Dendritic cell treated with granulocyte-macrophage colony-stimulating factor and Interleukin-4, amounts not matched to agents 40 ng/mL and 50 ng/mL, for 4 days (primary cell): ENCODE measurements at regions not wholly inside any gene's neighbourhood (a gene's known extent, or its start where the extent isn't known, plus 50 kb on each side); places are given as distances from the start of the nearest gene placed in this dataset.

Experiments used
- H3K27ac Mint-ChIP-seq: one replicate; pipeline ENCODE4 v1.8.0; 2022; ENCODE audit warnings: mild to moderate bottlenecking, mixed read lengths
- H3K27me3 Mint-ChIP-seq: one replicate; pipeline ENCODE4 v1.8.0; 2022; ENCODE audit warnings: mild to moderate bottlenecking, mixed read lengths
- H3K36me3 Mint-ChIP-seq: one replicate; pipeline ENCODE4 v1.8.0; 2022; ENCODE audit warnings: low read depth, mixed read lengths
- H3K4me1 Mint-ChIP-seq: one replicate; pipeline ENCODE4 v1.8.0; 2022; ENCODE audit warnings: low read depth, mixed read lengths
- H3K4me3 Mint-ChIP-seq: one replicate; pipeline ENCODE4 v1.8.0; 2022; ENCODE audit warnings: mild to moderate bottlenecking, moderate library complexity, mixed read lengths
- H3K9me3 Mint-ChIP-seq: one replicate; pipeline ENCODE4 v1.8.0; 2022; ENCODE audit warnings: mixed read lengths
- intact Hi-C: fragments of 100-400 bp; cut with micrococcal nuclease; formaldehyde crosslinking; loops from one replicate; pipeline ENCODE4 v1.15.0; 2022

- intact Hi-C loops = no loop called here
- Mint-ChIP-seq H3K4me1 (peaks cover 54% of the 10 kb centered on the region), H3K27ac (no peak overlapping the region)
These were observed 104.5 kb upstream of the MKLN1 start for GRCh38 chr7:131223151-131223550.

GRCh38 chr7:131224996-131225395 lies 102.7 kb upstream of the MKLN1 start:
- Mint-ChIP-seq H3K4me3 (no peak overlapping the region), H3K4me1 (peaks cover 36% of the 10 kb centered on the region), H3K27ac (no peak overlapping the region), H3K36me3 (no peaks in the 10 kb centered on the region), H3K9me3 (no peaks in the 10 kb centered on the region), H3K27me3 (peaks cover 5% of the 10 kb centered on the region)
- intact Hi-C loops = no loop called here

More at GRCh38 chr7:131223151-131223550, 104.5 kb upstream of the MKLN1 start:
- Mint-ChIP-seq H3K4me3 (no peak overlapping the region), H3K9me3 (no peaks in the 10 kb centered on the region), H3K36me3 (no peaks in the 10 kb centered on the region), H3K27me3 (peaks cover 5% of the 10 kb centered on the region)

- Mint-ChIP-seq H3K9me3 (no peaks in the 10 kb centered on the region), H3K4me3 (peak overlapping the region; percentile 21), H3K36me3 (no peaks in the 10 kb centered on the region), H3K4me1 (peaks cover 30% of the 10 kb centered on the region), H3K27me3 (peaks cover 5% of the 10 kb centered on the region), H3K27ac (peak overlapping the region; percentile 93)
- intact Hi-C loops = no loop called here
These were observed 101.8 kb upstream of the MKLN1 start for GRCh38 chr7:131225619-131226513.

- Mint-ChIP-seq H3K9me3 (no peaks in the 10 kb centered on the region), H3K27me3 (peaks cover 5% of the 10 kb centered on the region), H3K4me1 (peaks cover 35% of the 10 kb centered on the region), H3K4me3 (no peak overlapping the region), H3K27ac (peak overlapping the region; percentile 93), H3K36me3 (no peaks in the 10 kb centered on the region)
- intact Hi-C loops = no loop called here
These were observed 101.2 kb upstream of the MKLN1 start for GRCh38 chr7:131226514-131226865.

- H3K9me3 Mint-ChIP-seq = no peaks in the 10 kb centered on the region
- intact Hi-C loops = loop anchor here (10.0 kb wide), 1 partner anchor 93 kb away; the partner anchor contains the start of gene MKLN1
- H3K4me1 Mint-ChIP-seq = peaks cover 40% of the 10 kb centered on the region
- H3K27me3 Mint-ChIP-seq = peaks cover 3% of the 10 kb centered on the region
- peak overlapping the region; percentile 72 for H3K4me3 Mint-ChIP-seq
- no peaks in the 10 kb centered on the region for H3K36me3 Mint-ChIP-seq
- H3K27ac Mint-ChIP-seq = peak overlapping the region; percentile 90
These were observed 96.1 kb upstream of the MKLN1 start for GRCh38 chr7:131231381-131232220.

GRCh38 chr7:131232768-131233167 lies 94.9 kb upstream of the MKLN1 start:
- H3K27ac Mint-ChIP-seq = no peak overlapping the region
- no peaks in the 10 kb centered on the region for H3K36me3 Mint-ChIP-seq
- H3K9me3 Mint-ChIP-seq = no peaks in the 10 kb centered on the region
- peaks cover 3% of the 10 kb centered on the region for H3K27me3 Mint-ChIP-seq
- no peak overlapping the region for H3K4me3 Mint-ChIP-seq
- H3K4me1 Mint-ChIP-seq = peaks cover 39% of the 10 kb centered on the region
- intact Hi-C loops = loop anchor here (10.0 kb wide), 1 partner anchor 92 kb away; the partner anchor contains the start of gene MKLN1

- Mint-ChIP-seq H3K27ac (no peak overlapping the region), H3K4me3 (no peak overlapping the region), H3K27me3 (no peaks in the 10 kb centered on the region), H3K4me1 (peaks cover 43% of the 10 kb centered on the region), H3K9me3 (no peaks in the 10 kb centered on the region), H3K36me3 (no peaks in the 10 kb centered on the region)
- intact Hi-C loops = loop anchor here (10.0 kb wide), 1 partner anchor 92 kb away; the partner anchor contains the start of gene MKLN1
These were observed 94.5 kb upstream of the MKLN1 start for GRCh38 chr7:131233193-131233592.

- peak overlapping the region; percentile 33 for H3K27ac Mint-ChIP-seq
- H3K36me3 Mint-ChIP-seq = no peaks in the 10 kb centered on the region
- peaks cover 50% of the 10 kb centered on the region for H3K4me1 Mint-ChIP-seq
- no peaks in the 10 kb centered on the region for H3K27me3 Mint-ChIP-seq
- no peak overlapping the region for H3K4me3 Mint-ChIP-seq
- intact Hi-C loops = loop anchor here (10.0 kb wide), 1 partner anchor 90 kb away; the partner anchor contains the start of gene MKLN1
- no peaks in the 10 kb centered on the region for H3K9me3 Mint-ChIP-seq
These were observed 92.8 kb upstream of the MKLN1 start for GRCh38 chr7:131234719-131235488.

GRCh38 chr7:131235489-131236317 lies 92.0 kb upstream of the MKLN1 start:
- Mint-ChIP-seq H3K27me3 (no peaks in the 10 kb centered on the region), H3K27ac (peak overlapping the region; percentile 33), H3K4me3 (no peak overlapping the region), H3K9me3 (no peaks in the 10 kb centered on the region), H3K4me1 (peaks cover 50% of the 10 kb centered on the region), H3K36me3 (no peaks in the 10 kb centered on the region)
- intact Hi-C loops = loop anchor here (10.0 kb wide), 1 partner anchor 89 kb away; the partner anchor contains the start of gene MKLN1

- intact Hi-C loops = loop anchor here (10.0 kb wide), 1 partner anchor 89 kb away; the partner anchor contains the start of gene MKLN1
- Mint-ChIP-seq H3K9me3 (no peaks in the 10 kb centered on the region), H3K27me3 (no peaks in the 10 kb centered on the region), H3K4me3 (no peak overlapping the region), H3K27ac (no peak overlapping the region), H3K4me1 (peaks cover 46% of the 10 kb centered on the region), H3K36me3 (no peaks in the 10 kb centered on the region)
These were observed 91.4 kb upstream of the MKLN1 start for GRCh38 chr7:131236318-131236672.

- no peak overlapping the region for H3K4me3 Mint-ChIP-seq
- intact Hi-C loops = loop anchor here (10.0 kb wide), 1 partner anchor 86 kb away; the partner anchor contains the start of gene MKLN1
- no peak overlapping the region for H3K27ac Mint-ChIP-seq
- peaks cover 41% of the 10 kb centered on the region for H3K4me1 Mint-ChIP-seq
- no peaks in the 10 kb centered on the region for H3K9me3 Mint-ChIP-seq
- no peaks in the 10 kb centered on the region for H3K36me3 Mint-ChIP-seq
- H3K27me3 Mint-ChIP-seq = no peaks in the 10 kb centered on the region
These were observed 89.2 kb upstream of the MKLN1 start for GRCh38 chr7:131238347-131238931.

GRCh38 chr7:131241386-131241785 lies 86.3 kb upstream of the MKLN1 start:
- no peak overlapping the region for H3K27ac Mint-ChIP-seq
- H3K9me3 Mint-ChIP-seq = no peaks in the 10 kb centered on the region
- no peak overlapping the region for H3K4me3 Mint-ChIP-seq
- peaks cover 1% of the 10 kb centered on the region for H3K27me3 Mint-ChIP-seq
- H3K4me1 Mint-ChIP-seq = peaks cover 29% of the 10 kb centered on the region
- intact Hi-C loops = no loop called here
- no peaks in the 10 kb centered on the region for H3K36me3 Mint-ChIP-seq
